ENCODE measurements at regions not wholly inside any gene's neighbourhood (a gene's known extent, or its start where the extent isn't known, plus 50 kb on each side); places are given as distances from the start of the nearest gene placed in this dataset.

DNA sequence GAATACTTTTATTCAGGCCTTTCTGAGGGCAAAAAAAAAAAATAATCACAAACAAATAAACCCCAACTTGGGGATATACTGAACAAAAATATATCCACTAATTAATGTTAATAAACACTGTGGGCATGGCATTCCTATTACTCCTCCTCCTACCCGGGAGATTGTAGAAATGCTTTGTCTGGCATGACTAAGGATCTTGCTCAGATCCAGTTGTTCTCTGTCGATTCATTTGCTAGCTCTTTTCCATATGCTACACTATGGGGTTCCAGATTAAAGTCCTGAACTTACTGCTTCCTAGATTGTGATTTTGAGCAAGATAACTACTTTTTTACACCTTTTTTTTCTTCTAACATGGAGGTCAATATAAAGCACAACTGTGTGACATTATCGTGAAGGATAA lies 102.2 kb upstream of the PRR16 start:
- Mint-ChIP-seq H3K36me3 (ENCODE audit: low read depth) (no peaks in the 10 kb centered on the region), H3K27ac (no peak overlapping the region), H3K4me1 (no peaks in the 10 kb centered on the region), H3K27me3 (ENCODE audit: low read depth, poor library complexity) (no peaks in the 10 kb centered on the region), H3K9me3 (no peaks in the 10 kb centered on the region), H3K4me3 (no peak overlapping the region)
- no peak for DNase-seq
- TF ChIP-seq CTCF (IDR thresholded peaks at IDR 0.05): no peak

GRCh38 chr5:120362426-120362825 lies 101.7 kb upstream of the PRR16 start:
- no peak for DNase-seq
- Mint-ChIP-seq H3K4me1 (no peaks in the 10 kb centered on the region), H3K4me3 (no peak overlapping the region), H3K27me3 (ENCODE audit: low read depth, poor library complexity) (no peaks in the 10 kb centered on the region), H3K36me3 (ENCODE audit: low read depth) (no peaks in the 10 kb centered on the region), H3K27ac (no peak overlapping the region), H3K9me3 (no peaks in the 10 kb centered on the region)
- TF ChIP-seq CTCF (IDR thresholded peaks at IDR 0.05): no peak

DNA sequence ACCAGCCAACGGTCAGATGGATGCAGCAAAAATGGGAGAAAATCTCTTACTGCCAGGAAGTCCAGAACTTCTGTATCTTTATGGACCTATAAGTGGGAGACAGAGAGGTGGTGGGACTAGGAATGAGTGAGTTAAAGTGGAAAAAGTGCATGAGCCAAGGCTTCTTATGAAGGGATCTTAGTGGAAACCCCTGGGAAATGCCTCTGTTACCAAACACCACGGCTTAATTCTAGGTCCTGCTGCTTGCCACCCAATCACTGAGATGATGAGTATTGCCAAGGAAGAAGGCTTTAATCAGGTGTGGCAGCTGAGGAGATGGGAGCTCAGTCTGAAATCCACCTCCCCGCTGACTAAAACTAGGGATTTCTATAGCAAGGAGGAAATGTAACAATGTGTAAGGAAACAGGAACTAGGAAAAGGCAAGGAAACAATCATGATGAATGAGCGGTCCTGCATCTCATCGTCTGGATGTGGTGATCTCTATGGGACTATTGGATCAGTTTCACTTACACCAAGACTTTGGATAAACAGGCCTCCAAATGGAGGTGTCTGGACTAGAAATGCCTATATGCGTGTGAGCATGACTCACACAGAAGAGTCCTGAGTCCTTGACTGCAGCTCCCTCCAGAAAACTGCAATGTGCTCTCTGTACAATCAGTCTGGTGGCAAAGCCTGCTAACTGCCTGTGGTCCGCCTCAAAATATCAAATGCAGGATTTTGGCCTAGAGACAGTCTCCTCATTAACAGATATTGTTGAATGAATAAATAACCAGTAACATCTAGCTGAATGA lies 98.2 kb upstream of the PRR16 start:
- H3K27ac Mint-ChIP-seq: no peak overlapping the region
- no peak overlapping the region for H3K4me3 Mint-ChIP-seq
- DNase-seq: no peak
- H3K4me1 Mint-ChIP-seq: no peaks in the 10 kb centered on the region
- H3K36me3 Mint-ChIP-seq (ENCODE audit: low read depth): no peaks in the 10 kb centered on the region
- no peaks in the 10 kb centered on the region for H3K9me3 Mint-ChIP-seq
- H3K27me3 Mint-ChIP-seq (ENCODE audit: low read depth, poor library complexity): no peaks in the 10 kb centered on the region
- no peak for TF ChIP-seq CTCF (IDR thresholded peaks at IDR 0.05)

- no peaks in the 10 kb centered on the region for H3K36me3 Mint-ChIP-seq (ENCODE audit: low read depth)
- DNase-seq: no peak
- no peak overlapping the region for H3K27ac Mint-ChIP-seq
- H3K27me3 Mint-ChIP-seq (ENCODE audit: low read depth, poor library complexity): no peaks in the 10 kb centered on the region
- H3K9me3 Mint-ChIP-seq: no peaks in the 10 kb centered on the region
- no peak for TF ChIP-seq CTCF (IDR thresholded peaks at IDR 0.05)
- H3K4me1 Mint-ChIP-seq: no peaks in the 10 kb centered on the region
- no peak overlapping the region for H3K4me3 Mint-ChIP-seq
Observed at GRCh38 chr5:120367896-120368634, 96.0 kb upstream of the PRR16 start.

GRCh38 chr5:120368923-120369715 lies 95.0 kb upstream of the PRR16 start:
- no peak overlapping the region for H3K27ac Mint-ChIP-seq
- no peaks in the 10 kb centered on the region for H3K4me1 Mint-ChIP-seq
- no peaks in the 10 kb centered on the region for H3K27me3 Mint-ChIP-seq (ENCODE audit: low read depth, poor library complexity)
- H3K4me3 Mint-ChIP-seq: no peak overlapping the region
- H3K36me3 Mint-ChIP-seq (ENCODE audit: low read depth): no peaks in the 10 kb centered on the region
- DNase-seq: no peak
- TF ChIP-seq CTCF (IDR thresholded peaks at IDR 0.05): no peak
- no peaks in the 10 kb centered on the region for H3K9me3 Mint-ChIP-seq
